WTC11 (cell line): ENCODE measurements at regions not wholly inside any gene's neighbourhood (a gene's known extent, or its start where the extent isn't known, plus 50 kb on each side); places are given as distances from the start of the nearest gene placed in this dataset.

Source experiments
- ATAC-seq: fragments of 200-7000 bp; cut with Tn5 transposase; 2 replicates; pipeline ENCODE4 v1.10.0; 2021; ENCODE audit warnings: mild to moderate bottlenecking, moderate library complexity
- CTCF ChIA-PET: fragments of 300-600 bp; sonication (Branson Sonifier 250); formaldehyde crosslinking; loops from one replicate; lab custom pipeline; 2021; ENCODE audit warnings: antibody characterized with exemption; lab: Charles Lee
- POLR2A ChIA-PET: fragments of 350-600 bp; sonication (Branson Sonifier 250); formaldehyde crosslinking; loops from one replicate; lab custom pipeline; 2021; ENCODE audit warnings: antibody characterized with exemption; lab: Charles Lee
- DNase-seq: peaks from one replicate; pipeline ENCODE4 v3.0.0; 2021; ENCODE audit warnings: low spot score
- H3K27ac Mint-ChIP-seq: 2 replicates; pipeline ENCODE4 v1.8.0; 2021; ENCODE audit warnings: mixed read lengths
- H3K27me3 Mint-ChIP-seq: 2 replicates; pipeline ENCODE4 v1.8.0; 2021; ENCODE audit warnings: low read depth, mild to moderate bottlenecking, moderate library complexity, mixed read lengths
- H3K36me3 Mint-ChIP-seq: 2 replicates; pipeline ENCODE4 v1.8.0; 2021; ENCODE audit warnings: mixed read lengths
- H3K4me1 Mint-ChIP-seq: 2 replicates; pipeline ENCODE4 v1.8.0; 2022; ENCODE audit warnings: mixed read lengths
- H3K4me3 Mint-ChIP-seq: 2 replicates; pipeline ENCODE4 v1.8.0; 2021; ENCODE audit warnings: mild to moderate bottlenecking, moderate library complexity, mixed read lengths
- H3K9me3 Mint-ChIP-seq: 2 replicates; pipeline ENCODE4 v1.8.0; 2021; ENCODE audit warnings: mixed read lengths
- ELF4 ChIP-seq: sonication (generic); formaldehyde crosslinking; IDR thresholded peaks from 2 replicates; pipeline ENCODE4 v1.8.1; 2022; ENCODE audit warnings: low read depth, mild to moderate bottlenecking, moderate library complexity, missing genetic modification reagents
- EMX1 ChIP-seq: fragments of 250-450 bp; sonication (Bioruptor Pico); IDR thresholded peaks from 2 replicates; pipeline ENCODE4 v1.8.0; 2021; ENCODE audit warnings: mild to moderate bottlenecking
- ETV6 ChIP-seq: sonication (generic); formaldehyde crosslinking; IDR thresholded peaks from 2 replicates; pipeline ENCODE4 v1.8.1; 2022; ENCODE audit warnings: mild to moderate bottlenecking, missing genetic modification reagents
- GRHL2 ChIP-seq: fragments of 250-450 bp; sonication (Bioruptor Pico); IDR thresholded peaks from 2 replicates; pipeline ENCODE4 v1.8.0; 2022; ENCODE audit warnings: mild to moderate bottlenecking, moderate library complexity; ENCODE audit not compliant: insufficient replicate concordance, severe bottlenecking
- GTF2I ChIP-seq: fragments of 250-450 bp; sonication (Bioruptor Pico); conservative IDR thresholded peaks from 2 replicates; pipeline ENCODE4 v1.4.0; 2021; ENCODE audit warnings: mild to moderate bottlenecking
- NFATC4 ChIP-seq: fragments of 250-450 bp; sonication (Bioruptor Pico); IDR thresholded peaks from 2 replicates; pipeline ENCODE4 v1.9.0; 2021; ENCODE audit warnings: mild to moderate bottlenecking
- NFYB ChIP-seq: sonication (generic); formaldehyde crosslinking; conservative IDR thresholded peaks from 2 replicates; pipeline ENCODE4 v1.8.0; 2022; ENCODE audit warnings: low read depth, missing genetic modification reagents
- OVOL2 ChIP-seq: fragments of 250-450 bp; sonication (Bioruptor Pico); IDR thresholded peaks from 2 replicates; pipeline ENCODE4 v1.9.0; 2021; ENCODE audit warnings: mild to moderate bottlenecking, borderline replicate concordance
- RELA ChIP-seq: sonication (generic); formaldehyde crosslinking; IDR thresholded peaks from 2 replicates; pipeline ENCODE4 v1.8.1; 2022; ENCODE audit warnings: missing genetic modification reagents, mild to moderate bottlenecking, borderline replicate concordance
- SP1 ChIP-seq: sonication (generic); formaldehyde crosslinking; conservative IDR thresholded peaks from 2 replicates; pipeline ENCODE4 v1.8.1; 2022; ENCODE audit warnings: missing genetic modification reagents
- TEAD4 ChIP-seq: sonication (generic); formaldehyde crosslinking; IDR thresholded peaks from 2 replicates; pipeline ENCODE4 v1.8.0; 2022; ENCODE audit warnings: mild to moderate bottlenecking, missing genetic modification reagents
- ZNF121 ChIP-seq: sonication (generic); formaldehyde crosslinking; IDR thresholded peaks from 2 replicates; pipeline ENCODE4 v1.8.0; 2023; ENCODE audit warnings: missing genetic modification reagents
- ZNF219 ChIP-seq: sonication (generic); formaldehyde crosslinking; IDR thresholded peaks from 2 replicates; pipeline ENCODE4 v1.8.0; 2023; ENCODE audit warnings: missing genetic modification reagents, mild to moderate bottlenecking, borderline replicate concordance
- ZNF263 ChIP-seq: sonication (generic); formaldehyde crosslinking; IDR thresholded peaks from 2 replicates; pipeline ENCODE4 v1.8.1; 2022; ENCODE audit warnings: low read depth, mild to moderate bottlenecking, moderate library complexity, missing genetic modification reagents
- ZNF396 ChIP-seq: fragments of 250-450 bp; sonication (Bioruptor Pico); IDR thresholded peaks from 2 replicates; pipeline ENCODE4 v1.8.0; 2021; ENCODE audit warnings: mild to moderate bottlenecking, moderate library complexity, borderline replicate concordance
- TF ChIP-seq, protein P1 (sequence below): sonication (generic); formaldehyde crosslinking; IDR thresholded peaks from 2 replicates; pipeline ENCODE4 v1.8.1; 2023; ENCODE audit warnings: mild to moderate bottlenecking, missing genetic modification reagents
- TF ChIP-seq, protein P2 (sequence below): fragments of 250-450 bp; sonication (Bioruptor Pico); IDR thresholded peaks from 2 replicates; pipeline ENCODE4 v1.9.0; 2021; ENCODE audit warnings: mild to moderate bottlenecking
- TF ChIP-seq, protein P3 (sequence below): sonication (generic); formaldehyde crosslinking; IDR thresholded peaks from 2 replicates; pipeline ENCODE4 v1.8.1; 2023; ENCODE audit warnings: mild to moderate bottlenecking, missing genetic modification reagents, borderline replicate concordance
- TF ChIP-seq, protein P4 (sequence below): sonication (generic); formaldehyde crosslinking; IDR thresholded peaks from 2 replicates; pipeline ENCODE4 v1.8.0; 2023; ENCODE audit warnings: missing genetic modification reagents
- TF ChIP-seq, protein P5 (sequence below): sonication (generic); formaldehyde crosslinking; IDR thresholded peaks from 2 replicates; pipeline ENCODE4 v1.8.1; 2022; ENCODE audit warnings: low read depth, mild to moderate bottlenecking, moderate library complexity, missing genetic modification reagents, borderline replicate concordance
- TF ChIP-seq, protein P6 (sequence below): sonication (generic); formaldehyde crosslinking; IDR thresholded peaks from 2 replicates; pipeline ENCODE4 v1.8.0; 2022; ENCODE audit warnings: mild to moderate bottlenecking, missing genetic modification reagents
- TF ChIP-seq, protein P7 (sequence below): sonication (generic); formaldehyde crosslinking; IDR thresholded peaks from 2 replicates; pipeline ENCODE4 v1.8.1; 2022; ENCODE audit warnings: mild to moderate bottlenecking, moderate library complexity, missing genetic modification reagents
- TF ChIP-seq, protein P8 (sequence below): fragments of 250-450 bp; sonication (Bioruptor Pico); IDR thresholded peaks from 2 replicates; pipeline ENCODE4 v1.9.0; 2021; ENCODE audit warnings: moderate library complexity, mild to moderate bottlenecking, inconsistent platforms, borderline replicate concordance
- TF ChIP-seq, protein P9 (sequence below): sonication (generic); formaldehyde crosslinking; IDR thresholded peaks from 2 replicates; pipeline ENCODE4 v1.8.0; 2022; ENCODE audit warnings: mild to moderate bottlenecking, missing genetic modification reagents

DNA sequence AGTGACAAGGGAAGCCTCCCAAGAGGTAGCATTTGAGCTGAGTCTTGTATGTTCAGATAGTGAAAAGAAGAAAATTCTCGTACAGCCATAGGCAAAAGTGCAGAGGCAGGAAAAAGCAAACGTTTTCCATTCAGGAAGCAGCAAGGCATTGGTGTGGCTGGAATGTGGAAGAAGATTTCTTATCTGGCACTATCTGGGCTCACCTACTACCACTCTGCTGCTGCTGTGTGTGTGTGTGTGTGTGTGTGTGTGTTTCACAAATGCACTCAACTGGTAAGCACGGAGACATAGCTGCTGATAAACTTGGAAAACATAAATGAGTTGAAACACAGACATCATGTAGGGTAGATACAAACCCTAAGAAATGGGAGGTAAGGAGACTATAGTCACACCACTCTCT lies 92.8 kb upstream of the ARHGAP42 start (continued):
- TF ChIP-seq, protein P1, sequence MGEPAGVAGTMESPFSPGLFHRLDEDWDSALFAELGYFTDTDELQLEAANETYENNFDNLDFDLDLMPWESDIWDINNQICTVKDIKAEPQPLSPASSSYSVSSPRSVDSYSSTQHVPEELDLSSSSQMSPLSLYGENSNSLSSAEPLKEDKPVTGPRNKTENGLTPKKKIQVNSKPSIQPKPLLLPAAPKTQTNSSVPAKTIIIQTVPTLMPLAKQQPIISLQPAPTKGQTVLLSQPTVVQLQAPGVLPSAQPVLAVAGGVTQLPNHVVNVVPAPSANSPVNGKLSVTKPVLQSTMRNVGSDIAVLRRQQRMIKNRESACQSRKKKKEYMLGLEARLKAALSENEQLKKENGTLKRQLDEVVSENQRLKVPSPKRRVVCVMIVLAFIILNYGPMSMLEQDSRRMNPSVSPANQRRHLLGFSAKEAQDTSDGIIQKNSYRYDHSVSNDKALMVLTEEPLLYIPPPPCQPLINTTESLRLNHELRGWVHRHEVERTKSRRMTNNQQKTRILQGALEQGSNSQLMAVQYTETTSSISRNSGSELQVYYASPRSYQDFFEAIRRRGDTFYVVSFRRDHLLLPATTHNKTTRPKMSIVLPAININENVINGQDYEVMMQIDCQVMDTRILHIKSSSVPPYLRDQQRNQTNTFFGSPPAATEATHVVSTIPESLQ: no peak
- TF ChIP-seq, protein P2, sequence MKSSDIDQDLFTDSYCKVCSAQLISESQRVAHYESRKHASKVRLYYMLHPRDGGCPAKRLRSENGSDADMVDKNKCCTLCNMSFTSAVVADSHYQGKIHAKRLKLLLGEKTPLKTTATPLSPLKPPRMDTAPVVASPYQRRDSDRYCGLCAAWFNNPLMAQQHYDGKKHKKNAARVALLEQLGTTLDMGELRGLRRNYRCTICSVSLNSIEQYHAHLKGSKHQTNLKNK (CRISPR knock-in tag): no peak
- TF ChIP-seq, protein P3, sequence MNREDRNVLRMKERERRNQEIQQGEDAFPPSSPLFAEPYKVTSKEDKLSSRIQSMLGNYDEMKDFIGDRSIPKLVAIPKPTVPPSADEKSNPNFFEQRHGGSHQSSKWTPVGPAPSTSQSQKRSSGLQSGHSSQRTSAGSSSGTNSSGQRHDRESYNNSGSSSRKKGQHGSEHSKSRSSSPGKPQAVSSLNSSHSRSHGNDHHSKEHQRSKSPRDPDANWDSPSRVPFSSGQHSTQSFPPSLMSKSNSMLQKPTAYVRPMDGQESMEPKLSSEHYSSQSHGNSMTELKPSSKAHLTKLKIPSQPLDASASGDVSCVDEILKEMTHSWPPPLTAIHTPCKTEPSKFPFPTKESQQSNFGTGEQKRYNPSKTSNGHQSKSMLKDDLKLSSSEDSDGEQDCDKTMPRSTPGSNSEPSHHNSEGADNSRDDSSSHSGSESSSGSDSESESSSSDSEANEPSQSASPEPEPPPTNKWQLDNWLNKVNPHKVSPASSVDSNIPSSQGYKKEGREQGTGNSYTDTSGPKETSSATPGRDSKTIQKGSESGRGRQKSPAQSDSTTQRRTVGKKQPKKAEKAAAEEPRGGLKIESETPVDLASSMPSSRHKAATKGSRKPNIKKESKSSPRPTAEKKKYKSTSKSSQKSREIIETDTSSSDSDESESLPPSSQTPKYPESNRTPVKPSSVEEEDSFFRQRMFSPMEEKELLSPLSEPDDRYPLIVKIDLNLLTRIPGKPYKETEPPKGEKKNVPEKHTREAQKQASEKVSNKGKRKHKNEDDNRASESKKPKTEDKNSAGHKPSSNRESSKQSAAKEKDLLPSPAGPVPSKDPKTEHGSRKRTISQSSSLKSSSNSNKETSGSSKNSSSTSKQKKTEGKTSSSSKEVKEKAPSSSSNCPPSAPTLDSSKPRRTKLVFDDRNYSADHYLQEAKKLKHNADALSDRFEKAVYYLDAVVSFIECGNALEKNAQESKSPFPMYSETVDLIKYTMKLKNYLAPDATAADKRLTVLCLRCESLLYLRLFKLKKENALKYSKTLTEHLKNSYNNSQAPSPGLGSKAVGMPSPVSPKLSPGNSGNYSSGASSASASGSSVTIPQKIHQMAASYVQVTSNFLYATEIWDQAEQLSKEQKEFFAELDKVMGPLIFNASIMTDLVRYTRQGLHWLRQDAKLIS: no peak
- TF ChIP-seq EMX1: no peak
- TF ChIP-seq NFATC4 (CRISPR knock-in tag): no peak

DNA sequence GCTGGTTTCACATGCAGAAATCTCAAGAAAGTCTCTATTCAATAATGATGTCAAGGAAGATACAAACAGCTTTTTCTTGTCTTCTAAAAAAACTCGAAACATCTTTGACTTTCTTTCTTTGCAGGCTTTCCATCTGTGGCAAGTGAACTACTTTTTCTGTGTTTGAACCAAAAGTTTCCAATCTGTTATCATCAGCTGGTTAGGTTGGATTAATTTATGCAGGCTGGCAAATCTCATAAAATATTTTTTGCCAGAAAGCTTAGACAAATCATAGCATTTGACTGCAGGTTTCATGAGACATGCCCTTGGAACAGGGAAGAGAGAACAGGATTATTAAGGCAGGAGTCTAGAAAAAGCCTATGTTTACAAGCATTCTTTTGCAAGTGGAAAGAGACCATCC lies 86.1 kb upstream of the ARHGAP42 start:
- H3K9me3 Mint-ChIP-seq: peaks cover 4% of the 10 kb centered on the region; the same call in 1 of the 2 replicates
- CTCF ChIA-PET: no interaction called here
- no peak overlapping the region for H3K4me3 Mint-ChIP-seq

More for the DNA sequence above, 86.1 kb upstream of the ARHGAP42 start:
- POLR2A ChIA-PET: no interaction called here
- H3K27ac Mint-ChIP-seq: no peak overlapping the region
- ATAC-seq (no peak), DNase-seq (no peak)
- H3K27me3 Mint-ChIP-seq: no peaks in the 10 kb centered on the region
- H3K4me1 Mint-ChIP-seq: no peaks in the 10 kb centered on the region
- H3K36me3 Mint-ChIP-seq: no peaks in the 10 kb centered on the region
- TF ChIP-seq NFYB (CRISPR knock-in tag) (no peak), RELA (no peak), TEAD4 (CRISPR knock-in tag) (no peak), ZNF219 (CRISPR knock-in tag) (no peak), GTF2I (CRISPR knock-in tag) (no peak), ETV6 (CRISPR knock-in tag) (no peak), ZNF263 (CRISPR knock-in tag) (no peak), SP1 (CRISPR knock-in tag) (no peak), OVOL2 (no peak), GRHL2 (CRISPR knock-in tag) (no peak), ELF4 (CRISPR knock-in tag) (no peak), ZNF121 (no peak), ZNF396 (no peak)
- TF ChIP-seq, protein P4, sequence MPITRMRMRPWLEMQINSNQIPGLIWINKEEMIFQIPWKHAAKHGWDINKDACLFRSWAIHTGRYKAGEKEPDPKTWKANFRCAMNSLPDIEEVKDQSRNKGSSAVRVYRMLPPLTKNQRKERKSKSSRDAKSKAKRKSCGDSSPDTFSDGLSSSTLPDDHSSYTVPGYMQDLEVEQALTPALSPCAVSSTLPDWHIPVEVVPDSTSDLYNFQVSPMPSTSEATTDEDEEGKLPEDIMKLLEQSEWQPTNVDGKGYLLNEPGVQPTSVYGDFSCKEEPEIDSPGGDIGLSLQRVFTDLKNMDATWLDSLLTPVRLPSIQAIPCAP (CRISPR knock-in tag): no peak
- TF ChIP-seq, protein P5, sequence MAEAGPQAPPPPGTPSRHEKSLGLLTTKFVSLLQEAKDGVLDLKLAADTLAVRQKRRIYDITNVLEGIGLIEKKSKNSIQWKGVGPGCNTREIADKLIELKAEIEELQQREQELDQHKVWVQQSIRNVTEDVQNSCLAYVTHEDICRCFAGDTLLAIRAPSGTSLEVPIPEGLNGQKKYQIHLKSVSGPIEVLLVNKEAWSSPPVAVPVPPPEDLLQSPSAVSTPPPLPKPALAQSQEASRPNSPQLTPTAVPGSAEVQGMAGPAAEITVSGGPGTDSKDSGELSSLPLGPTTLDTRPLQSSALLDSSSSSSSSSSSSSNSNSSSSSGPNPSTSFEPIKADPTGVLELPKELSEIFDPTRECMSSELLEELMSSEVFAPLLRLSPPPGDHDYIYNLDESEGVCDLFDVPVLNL (CRISPR knock-in tag): no peak
- TF ChIP-seq, protein P6, sequence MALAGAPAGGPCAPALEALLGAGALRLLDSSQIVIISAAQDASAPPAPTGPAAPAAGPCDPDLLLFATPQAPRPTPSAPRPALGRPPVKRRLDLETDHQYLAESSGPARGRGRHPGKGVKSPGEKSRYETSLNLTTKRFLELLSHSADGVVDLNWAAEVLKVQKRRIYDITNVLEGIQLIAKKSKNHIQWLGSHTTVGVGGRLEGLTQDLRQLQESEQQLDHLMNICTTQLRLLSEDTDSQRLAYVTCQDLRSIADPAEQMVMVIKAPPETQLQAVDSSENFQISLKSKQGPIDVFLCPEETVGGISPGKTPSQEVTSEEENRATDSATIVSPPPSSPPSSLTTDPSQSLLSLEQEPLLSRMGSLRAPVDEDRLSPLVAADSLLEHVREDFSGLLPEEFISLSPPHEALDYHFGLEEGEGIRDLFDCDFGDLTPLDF (CRISPR knock-in tag): no peak
- TF ChIP-seq, protein P7, sequence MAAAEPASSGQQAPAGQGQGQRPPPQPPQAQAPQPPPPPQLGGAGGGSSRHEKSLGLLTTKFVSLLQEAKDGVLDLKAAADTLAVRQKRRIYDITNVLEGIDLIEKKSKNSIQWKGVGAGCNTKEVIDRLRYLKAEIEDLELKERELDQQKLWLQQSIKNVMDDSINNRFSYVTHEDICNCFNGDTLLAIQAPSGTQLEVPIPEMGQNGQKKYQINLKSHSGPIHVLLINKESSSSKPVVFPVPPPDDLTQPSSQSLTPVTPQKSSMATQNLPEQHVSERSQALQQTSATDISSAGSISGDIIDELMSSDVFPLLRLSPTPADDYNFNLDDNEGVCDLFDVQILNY: no peak
- TF ChIP-seq, protein P8, sequence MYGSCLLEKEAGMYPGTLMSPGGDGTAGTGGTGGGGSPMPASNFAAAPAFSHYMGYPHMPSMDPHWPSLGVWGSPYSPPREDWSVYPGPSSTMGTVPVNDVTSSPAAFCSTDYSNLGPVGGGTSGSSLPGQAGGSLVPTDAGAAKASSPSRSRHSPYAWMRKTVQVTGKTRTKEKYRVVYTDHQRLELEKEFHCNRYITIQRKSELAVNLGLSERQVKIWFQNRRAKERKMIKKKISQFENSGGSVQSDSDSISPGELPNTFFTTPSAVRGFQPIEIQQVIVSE (CRISPR knock-in tag): no peak
- TF ChIP-seq, protein P9, sequence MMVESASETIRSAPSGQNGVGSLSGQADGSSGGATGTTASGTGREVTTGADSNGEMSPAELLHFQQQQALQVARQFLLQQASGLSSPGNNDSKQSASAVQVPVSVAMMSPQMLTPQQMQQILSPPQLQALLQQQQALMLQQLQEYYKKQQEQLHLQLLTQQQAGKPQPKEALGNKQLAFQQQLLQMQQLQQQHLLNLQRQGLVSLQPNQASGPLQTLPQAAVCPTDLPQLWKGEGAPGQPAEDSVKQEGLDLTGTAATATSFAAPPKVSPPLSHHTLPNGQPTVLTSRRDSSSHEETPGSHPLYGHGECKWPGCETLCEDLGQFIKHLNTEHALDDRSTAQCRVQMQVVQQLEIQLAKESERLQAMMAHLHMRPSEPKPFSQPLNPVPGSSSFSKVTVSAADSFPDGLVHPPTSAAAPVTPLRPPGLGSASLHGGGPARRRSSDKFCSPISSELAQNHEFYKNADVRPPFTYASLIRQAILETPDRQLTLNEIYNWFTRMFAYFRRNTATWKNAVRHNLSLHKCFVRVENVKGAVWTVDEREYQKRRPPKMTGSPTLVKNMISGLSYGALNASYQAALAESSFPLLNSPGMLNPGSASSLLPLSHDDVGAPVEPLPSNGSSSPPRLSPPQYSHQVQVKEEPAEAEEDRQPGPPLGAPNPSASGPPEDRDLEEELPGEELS: no peak
